Endothelial cell (in vitro differentiated cells): ENCODE measurements at regions not wholly inside any gene's neighbourhood (a gene's known extent, or its start where the extent isn't known, plus 50 kb on each side); places are given as distances from the start of the nearest gene placed in this dataset.

Experiments used
- DNase-seq: peaks from one replicate; pipeline ENCODE4 v3.0.0; 2021; ENCODE audit warnings: low spot score
- H3K27ac Mint-ChIP-seq: one replicate; pipeline ENCODE4 v1.8.0; 2021; ENCODE audit warnings: mixed read lengths, inconsistent platforms; ENCODE audit not compliant: unreplicated experiment
- H3K27me3 Mint-ChIP-seq: one replicate; pipeline ENCODE4 v1.8.0; 2021; ENCODE audit warnings: mild to moderate bottlenecking, moderate library complexity, mixed read lengths, inconsistent platforms; ENCODE audit not compliant: unreplicated experiment
- H3K36me3 Mint-ChIP-seq: one replicate; pipeline ENCODE4 v1.8.0; 2021; ENCODE audit warnings: mild to moderate bottlenecking, low read depth, mixed read lengths, inconsistent platforms; ENCODE audit not compliant: unreplicated experiment
- H3K4me1 Mint-ChIP-seq: one replicate; pipeline ENCODE4 v1.8.0; 2021; ENCODE audit warnings: mild to moderate bottlenecking, mixed read lengths, inconsistent platforms; ENCODE audit not compliant: unreplicated experiment
- H3K4me3 Mint-ChIP-seq: one replicate; pipeline ENCODE4 v1.8.0; 2021; ENCODE audit warnings: mild to moderate bottlenecking, mixed read lengths, inconsistent platforms; ENCODE audit not compliant: unreplicated experiment
- H3K9me3 Mint-ChIP-seq: one replicate; pipeline ENCODE4 v1.8.0; 2021; ENCODE audit warnings: mixed read lengths, inconsistent platforms; ENCODE audit not compliant: unreplicated experiment
- TF ChIP-seq, protein P1 (sequence below): fragments of 200-600 bp; sonication (generic); IDR thresholded peaks from one replicate; pipeline ENCODE4 v1.5.0; 2021; ENCODE audit warnings: antibody characterized with exemption; ENCODE audit not compliant: unreplicated experiment

GRCh38 chr17:6215071-6216035 lies 145.2 kb downstream of the WSCD1 start:
- no peak overlapping the region for H3K4me3 Mint-ChIP-seq
- no peak for DNase-seq
- no peaks in the 10 kb centered on the region for H3K9me3 Mint-ChIP-seq
- TF ChIP-seq, protein P1, sequence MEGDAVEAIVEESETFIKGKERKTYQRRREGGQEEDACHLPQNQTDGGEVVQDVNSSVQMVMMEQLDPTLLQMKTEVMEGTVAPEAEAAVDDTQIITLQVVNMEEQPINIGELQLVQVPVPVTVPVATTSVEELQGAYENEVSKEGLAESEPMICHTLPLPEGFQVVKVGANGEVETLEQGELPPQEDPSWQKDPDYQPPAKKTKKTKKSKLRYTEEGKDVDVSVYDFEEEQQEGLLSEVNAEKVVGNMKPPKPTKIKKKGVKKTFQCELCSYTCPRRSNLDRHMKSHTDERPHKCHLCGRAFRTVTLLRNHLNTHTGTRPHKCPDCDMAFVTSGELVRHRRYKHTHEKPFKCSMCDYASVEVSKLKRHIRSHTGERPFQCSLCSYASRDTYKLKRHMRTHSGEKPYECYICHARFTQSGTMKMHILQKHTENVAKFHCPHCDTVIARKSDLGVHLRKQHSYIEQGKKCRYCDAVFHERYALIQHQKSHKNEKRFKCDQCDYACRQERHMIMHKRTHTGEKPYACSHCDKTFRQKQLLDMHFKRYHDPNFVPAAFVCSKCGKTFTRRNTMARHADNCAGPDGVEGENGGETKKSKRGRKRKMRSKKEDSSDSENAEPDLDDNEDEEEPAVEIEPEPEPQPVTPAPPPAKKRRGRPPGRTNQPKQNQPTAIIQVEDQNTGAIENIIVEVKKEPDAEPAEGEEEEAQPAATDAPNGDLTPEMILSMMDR, result no peak
- no peaks in the 10 kb centered on the region for H3K4me1 Mint-ChIP-seq
- H3K27ac Mint-ChIP-seq, result no peak overlapping the region
- no peaks in the 10 kb centered on the region for H3K36me3 Mint-ChIP-seq
- H3K27me3 Mint-ChIP-seq, result peaks cover 2% of the 10 kb centered on the region

DNA sequence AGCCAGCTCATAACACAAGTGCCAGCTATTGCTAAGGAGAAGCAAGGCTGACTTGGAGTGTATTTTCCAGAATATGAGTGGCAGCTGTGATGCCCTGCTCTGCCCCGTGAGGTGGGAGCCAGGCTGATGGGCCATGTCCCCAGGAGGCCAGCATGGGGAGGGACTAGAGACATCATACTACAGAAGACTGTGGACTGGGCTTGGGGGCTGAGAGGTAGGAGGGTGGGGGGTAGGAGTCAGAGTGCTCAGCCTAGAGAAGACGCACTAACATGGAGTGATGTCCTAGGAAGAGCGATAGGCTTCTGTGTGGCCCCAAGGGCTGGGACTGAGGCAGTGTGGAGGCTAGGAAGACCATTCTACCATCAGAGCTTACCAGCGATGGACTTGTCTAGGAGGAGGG lies 143.7 kb downstream of the WSCD1 start:
- Mint-ChIP-seq H3K36me3 (no peaks in the 10 kb centered on the region), H3K9me3 (no peaks in the 10 kb centered on the region), H3K4me1 (no peaks in the 10 kb centered on the region), H3K27me3 (peaks cover 2% of the 10 kb centered on the region), H3K4me3 (no peak overlapping the region), H3K27ac (no peak overlapping the region)
- TF ChIP-seq, protein P1, result no peak
- no peak for DNase-seq

GRCh38 chr17:6212766-6213165 lies 142.6 kb downstream of the WSCD1 start:
- Mint-ChIP-seq H3K36me3 (no peaks in the 10 kb centered on the region), H3K4me1 (no peaks in the 10 kb centered on the region), H3K4me3 (no peak overlapping the region), H3K27me3 (peaks cover 2% of the 10 kb centered on the region), H3K9me3 (no peaks in the 10 kb centered on the region), H3K27ac (no peak overlapping the region)
- TF ChIP-seq, protein P1, result no peak
- DNase-seq, result no peak

GRCh38 chr17:6209829-6210228 lies 139.7 kb downstream of the WSCD1 start:
- H3K4me3 Mint-ChIP-seq, result no peak overlapping the region
- H3K9me3 Mint-ChIP-seq, result no peaks in the 10 kb centered on the region
- DNase-seq, result no peak
- H3K27ac Mint-ChIP-seq, result no peak overlapping the region
- peaks cover 3% of the 10 kb centered on the region for H3K36me3 Mint-ChIP-seq
- H3K4me1 Mint-ChIP-seq, result no peaks in the 10 kb centered on the region
- TF ChIP-seq, protein P1, result no peak
- peaks cover 4% of the 10 kb centered on the region for H3K27me3 Mint-ChIP-seq

- no peak overlapping the region for H3K4me3 Mint-ChIP-seq
- H3K9me3 Mint-ChIP-seq, result no peaks in the 10 kb centered on the region
- H3K27ac Mint-ChIP-seq, result no peak overlapping the region
- no peaks in the 10 kb centered on the region for H3K4me1 Mint-ChIP-seq
- TF ChIP-seq, protein P1, result no peak
- no peak for DNase-seq
- peaks cover 3% of the 10 kb centered on the region for H3K36me3 Mint-ChIP-seq
- peaks cover 4% of the 10 kb centered on the region for H3K27me3 Mint-ChIP-seq
Measured at GRCh38 chr17:6208608-6209180, 138.5 kb downstream of the WSCD1 start.
